C1 segment of cervical spinal cord (tissue), 14 donors: ENCODE measurements at regions not wholly inside any gene's neighbourhood (a gene's known extent, or its start where the extent isn't known, plus 50 kb on each side); places are given as distances from the start of the nearest gene placed in this dataset.

Source experiments
- DNase-seq, 14 donors: peaks; one replicate each; lab custom pipeline; 2025; lab: John Stamatoyannopoulos, UW

- no peak for DNase-seq
These were observed 625.5 kb upstream of the ZNF717 start for GRCh38 chr3:76410762-76411281.

DNA sequence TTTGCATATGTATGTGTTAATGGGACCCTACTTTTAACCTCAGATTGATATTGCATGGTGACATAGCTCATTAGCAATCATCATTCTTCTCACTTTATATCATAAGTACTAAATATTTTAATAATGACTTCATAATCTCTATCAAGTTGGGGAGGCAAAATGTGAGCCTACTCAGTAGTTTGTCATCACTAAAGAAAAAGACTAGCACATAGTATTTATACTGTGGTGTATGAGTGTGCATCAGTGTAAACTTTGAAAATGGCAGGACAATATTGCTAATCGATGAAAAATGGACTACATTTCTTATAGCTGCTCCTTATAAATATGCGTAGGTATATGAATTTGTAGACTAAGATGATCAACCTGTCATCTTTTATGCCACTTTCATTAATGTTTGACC, 624.5 kb upstream of the ROBO2 start:
- no peak for DNase-seq

DNA sequence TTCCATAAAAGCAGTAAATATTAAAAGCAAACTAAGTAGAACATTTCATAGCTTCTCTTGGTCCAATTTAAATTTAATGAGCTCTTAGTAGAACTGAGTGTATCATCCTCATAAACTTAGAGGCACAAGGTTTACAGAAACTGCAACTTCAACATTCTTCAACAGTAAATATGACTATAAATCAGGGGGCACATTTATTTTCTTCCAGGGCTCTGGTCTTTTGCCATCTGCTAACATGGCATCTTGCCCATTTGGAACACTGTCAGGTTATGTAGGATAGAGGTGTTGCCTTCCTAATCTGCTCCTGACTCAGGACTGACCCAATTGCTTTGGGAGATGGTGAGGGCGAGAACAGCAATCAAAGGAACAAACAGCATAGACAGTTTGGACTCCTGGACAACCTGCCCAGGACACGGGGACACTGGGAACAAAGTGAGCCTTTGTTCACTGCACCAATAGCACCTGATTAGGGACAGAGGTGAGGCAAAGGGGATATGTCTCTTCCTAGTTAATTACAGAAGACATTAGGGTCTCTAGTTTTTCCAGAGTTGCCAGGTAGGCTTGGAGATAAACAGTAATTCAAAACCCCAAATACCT, 610.2 kb upstream of the ROBO2 start:
- no peak for DNase-seq

GRCh38 chr3:76432396-76432795, 607.5 kb upstream of the ROBO2 start:
- no peak for DNase-seq

- DNase-seq: no peak
These were observed 603.0 kb upstream of the ROBO2 start for GRCh38 chr3:76436894-76437293.

GRCh38 chr3:76438971-76439370, 600.9 kb upstream of the ROBO2 start:
- DNase-seq: no peak

GRCh38 chr3:76442374-76442915, 597.5 kb upstream of the ROBO2 start:
- DNase-seq: no peak

- DNase-seq: no peak
These were observed 583.6 kb upstream of the ROBO2 start for GRCh38 chr3:76456322-76456721.

DNA sequence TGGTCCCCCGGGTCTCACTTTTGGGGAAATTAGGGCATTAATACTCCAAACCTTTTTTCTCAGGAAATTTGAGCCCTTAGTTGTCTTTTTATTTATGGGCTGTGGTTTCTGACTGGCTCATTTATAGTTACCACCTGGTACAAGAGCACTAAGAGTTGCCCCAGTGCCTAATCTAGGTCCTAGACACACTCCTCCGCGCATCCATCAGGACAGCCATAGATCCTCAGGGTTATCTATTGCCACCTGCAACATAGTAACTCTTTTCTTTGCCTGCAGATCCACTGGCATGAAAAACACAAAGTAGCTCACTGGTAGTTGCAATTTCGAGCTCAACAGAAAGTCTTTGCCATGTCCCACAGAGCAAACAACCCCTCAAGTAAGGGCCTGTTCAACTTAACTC, 576.4 kb upstream of the ROBO2 start:
- DNase-seq: no peak

DNA sequence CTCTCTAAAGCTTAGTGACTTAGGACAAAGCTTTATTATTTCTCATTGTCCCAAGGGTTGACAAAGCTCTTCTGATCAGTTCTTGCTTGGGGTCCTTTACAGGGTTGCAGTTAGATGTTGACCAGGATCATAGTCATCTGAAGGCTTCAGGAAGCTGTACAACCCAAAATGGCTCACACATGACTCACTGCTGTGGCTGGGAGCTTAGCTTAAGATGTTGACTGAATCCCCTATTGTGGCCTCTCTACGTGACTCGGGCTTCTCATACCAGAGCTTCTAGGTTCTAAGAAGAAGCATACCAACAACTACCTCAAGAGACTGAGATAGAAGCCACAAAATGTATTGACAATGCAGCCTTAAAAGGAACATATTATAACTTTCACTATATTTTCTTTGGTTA, 569.6 kb upstream of the ROBO2 start:
- DNase-seq: no peak

DNA sequence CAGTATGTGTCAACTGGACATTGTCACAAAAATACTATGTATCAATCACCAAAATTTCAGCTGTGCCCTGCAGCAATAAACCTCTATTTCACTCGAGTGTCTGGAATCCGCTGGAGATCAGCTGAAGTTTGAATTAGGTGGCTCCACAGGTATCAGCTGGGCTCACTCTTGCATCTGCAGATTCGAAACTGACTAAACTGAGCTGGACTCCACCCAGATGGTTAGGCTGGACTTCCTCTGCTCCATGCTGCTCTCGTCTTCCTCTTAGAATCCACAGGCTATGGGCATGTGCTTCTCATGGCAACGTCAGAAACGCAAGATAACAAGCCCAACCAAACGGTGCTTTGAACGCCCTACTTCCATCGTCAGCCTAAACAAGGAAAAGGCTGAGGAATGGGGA, 565.3 kb upstream of the ROBO2 start:
- DNase-seq: no peak

GRCh38 chr3:76479161-76479650, 560.7 kb upstream of the ROBO2 start:
- DNase-seq: no peak

GRCh38 chr3:76482510-76482909, 557.4 kb upstream of the ROBO2 start:
- no peak for DNase-seq

- no peak for DNase-seq
These were observed 552.5 kb upstream of the ROBO2 start for GRCh38 chr3:76487446-76487845.

DNA sequence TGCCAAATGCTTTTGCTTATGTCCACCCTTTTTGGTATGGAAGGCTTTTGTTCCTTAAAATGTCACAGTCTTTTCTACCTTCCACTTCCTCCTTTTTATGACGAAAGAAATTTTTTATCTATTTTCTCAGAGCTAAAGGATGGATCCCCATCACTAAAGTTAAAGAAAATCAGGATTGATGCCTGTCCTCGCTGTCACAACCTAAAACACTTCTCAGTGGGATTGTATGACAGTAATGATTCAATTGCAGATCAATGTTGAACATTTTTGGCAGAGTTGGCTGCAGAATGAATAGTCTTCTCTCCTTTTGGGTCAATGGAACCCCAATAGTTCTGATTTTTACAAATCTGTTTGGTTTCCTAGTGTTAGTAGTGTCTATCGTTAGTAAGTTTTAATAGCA, 549.8 kb upstream of the ROBO2 start:
- no peak for DNase-seq

DNA sequence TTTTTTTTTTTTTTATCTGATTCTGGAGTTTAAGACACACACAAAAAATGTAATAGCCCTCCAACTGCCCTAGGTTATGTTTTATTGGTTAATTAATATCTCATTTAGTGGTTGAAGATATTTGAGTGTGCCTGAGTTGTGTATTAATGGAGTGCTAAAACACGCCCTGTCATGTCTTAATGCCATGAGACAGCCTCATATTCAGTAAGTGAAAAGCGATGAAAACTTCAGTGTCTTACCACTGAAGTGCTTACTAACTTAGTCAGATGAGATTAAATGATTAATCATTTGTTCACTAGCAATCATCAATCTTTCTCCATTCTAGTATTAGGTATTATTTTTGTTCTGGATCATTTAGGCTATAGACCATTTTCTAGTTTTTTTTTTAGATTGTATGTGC, 544.7 kb upstream of the ROBO2 start:
- DNase-seq: no peak

- DNase-seq: no peak
These were observed 542.3 kb upstream of the ROBO2 start for GRCh38 chr3:76497636-76498035.

DNA sequence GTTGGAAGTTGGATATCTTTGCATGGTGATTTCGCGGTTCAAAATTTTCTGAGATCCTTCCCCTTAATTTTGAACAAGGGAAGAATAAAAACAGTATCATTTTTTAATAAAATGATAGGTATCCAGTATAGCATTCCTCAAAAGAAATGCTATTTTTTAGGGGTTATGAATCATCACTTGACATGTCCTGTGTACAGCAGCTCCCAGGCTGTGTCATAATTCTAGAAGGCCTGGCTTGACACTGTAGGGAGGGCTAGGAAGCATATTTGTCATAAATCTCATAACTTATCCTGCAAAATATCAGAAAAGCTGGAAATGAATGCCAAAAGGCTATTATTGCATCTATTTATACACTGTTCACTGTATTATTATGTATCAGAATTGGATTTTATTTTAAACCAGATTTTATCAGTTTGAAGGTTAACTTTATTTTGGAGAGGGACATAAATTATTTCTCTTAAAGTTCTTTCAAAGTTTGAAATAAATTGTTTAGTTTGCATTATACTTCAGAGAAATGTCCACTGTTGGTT, 539.1 kb upstream of the ROBO2 start:
- no peak for DNase-seq

DNA sequence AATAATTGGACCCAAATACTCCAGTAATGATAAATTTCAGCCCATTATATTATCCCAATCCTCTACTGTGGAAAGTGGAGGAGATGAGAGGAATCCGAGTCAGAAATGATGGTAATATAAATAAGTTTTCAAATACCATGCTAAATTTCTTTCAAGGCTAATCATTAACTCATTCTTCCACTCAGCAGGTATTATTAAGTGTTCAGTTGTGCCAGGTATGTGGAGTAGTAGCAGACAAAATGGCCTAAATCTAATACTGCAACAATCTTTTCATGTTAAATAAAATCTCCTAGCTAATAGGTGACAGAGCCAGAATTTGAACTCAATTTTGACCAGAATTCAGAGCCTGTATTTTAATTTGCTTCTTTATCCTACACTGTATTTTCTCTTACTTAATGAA, 538.6 kb upstream of the ROBO2 start:
- DNase-seq: no peak

DNA sequence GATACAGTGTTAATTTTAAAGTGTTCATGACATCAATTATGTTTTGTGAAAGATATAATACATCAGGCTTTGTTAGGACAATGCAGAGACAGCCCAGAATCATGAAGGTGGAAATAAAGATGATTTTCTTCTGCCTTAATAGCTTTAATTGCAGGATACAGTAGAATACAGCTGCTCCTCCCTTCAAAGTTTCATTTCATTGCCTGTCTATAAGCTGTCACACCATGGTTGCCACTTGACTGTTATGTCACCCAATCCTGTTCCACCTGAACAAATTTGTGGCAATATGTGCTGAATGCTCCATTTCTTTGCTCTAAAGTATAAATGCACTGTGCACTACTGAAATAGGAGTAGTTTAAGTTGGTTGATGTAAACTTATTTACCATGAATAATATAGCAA, 537.8 kb upstream of the ROBO2 start:
- no peak for DNase-seq

GRCh38 chr3:76505202-76505845, 534.6 kb upstream of the ROBO2 start:
- no peak for DNase-seq

- no peak for DNase-seq
These were observed 530.6 kb upstream of the ROBO2 start for GRCh38 chr3:76509179-76509830.
